SK-N-MC (cell line): ENCODE measurements at regions not wholly inside any gene's neighbourhood (a gene's known extent, or its start where the extent isn't known, plus 50 kb on each side); places are given as distances from the start of the nearest gene placed in this dataset.

Experiments
- EZH2 ChIP-seq: fragments of 200-600 bp; sonication (generic); IDR thresholded peaks from one replicate; pipeline ENCODE4 v1.6.1; 2017; ENCODE audit warnings: antibody characterized with exemption
- FOXP2 ChIP-seq: optimal IDR thresholded peaks from 2 replicates; pipeline ENCODE3; 2011; ENCODE audit warnings: mild to moderate bottlenecking, moderate library complexity; ENCODE audit not compliant: insufficient read depth; ENCODE audit errors: extremely low read length, control extremely low read depth
- POLR2AphosphoS5 ChIP-seq: IDR thresholded peaks from 2 replicates; pipeline ENCODE4 v1.6.1; 2012; ENCODE audit warnings: mild to moderate bottlenecking, low read depth, low read length, borderline replicate concordance

GRCh38 chr4:38237139-38237538 lies 276.9 kb downstream of the PTTG2 start:
- TF ChIP-seq POLR2AphosphoS5 (no peak), EZH2 (no peak), FOXP2 (no peak)
